ENCODE measurements at regions not wholly inside any gene's neighbourhood (a gene's known extent, or its start where the extent isn't known, plus 50 kb on each side); places are given as distances from the start of the nearest gene placed in this dataset.
"Not testable (repeated sequence)": the region's sequence is repeated elsewhere in the genome, so short reads cannot be mapped to it uniquely, and the experiment has no call there.

- no peaks in the 10 kb centered on the region for H3K36me3 ChIP-seq
- WGBS, 2 donors = 45 to 65% methylated on average over 4 of the region's 4 CpGs
- H3K27me3 ChIP-seq = no peaks in the 10 kb centered on the region
- intact Hi-C loops (cut with DNase I) = no loop called here
- TF ChIP-seq POLR2A (IDR thresholded peaks at IDR 0.05) = no peak
- TF ChIP-seq CTCF (IDR thresholded peaks at IDR 0.05) = no peak
- no peaks in the 10 kb centered on the region for H3K4me1 ChIP-seq
- H3K4me3 ChIP-seq = no peak overlapping the region
- no peaks in the 10 kb centered on the region for H3K9me3 ChIP-seq
- H3K27ac ChIP-seq = no peak overlapping the region
- DNase-seq = no peak
These were observed 399.7 kb upstream of the ONECUT1 start for GRCh38 chr15:53189860-53190259.

DNA sequence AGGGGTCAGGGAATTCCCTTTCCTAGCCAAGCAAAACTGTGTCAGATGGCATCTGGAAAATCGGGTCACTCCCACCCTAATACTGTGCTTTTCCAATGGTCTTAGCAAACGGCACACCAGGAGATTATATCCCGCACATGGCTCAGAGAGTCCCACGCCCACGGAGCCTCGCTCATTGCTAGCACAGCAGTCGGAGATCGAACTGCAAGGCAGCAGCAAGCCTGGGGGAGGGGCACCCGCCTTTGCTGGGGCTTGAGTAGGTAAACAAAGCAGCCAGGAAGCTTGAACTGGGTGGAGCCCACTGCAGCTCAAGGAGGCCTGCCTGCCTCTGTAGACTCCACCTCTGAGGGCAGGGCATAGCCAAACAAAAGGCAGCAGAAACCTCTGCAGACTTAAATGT, 393.3 kb upstream of the ONECUT1 start:
- H3K4me1 ChIP-seq; H3K27ac ChIP-seq; H3K27me3 ChIP-seq; DNase-seq; H3K4me3 ChIP-seq; H3K36me3 ChIP-seq; intact Hi-C loops (cut with DNase I): not testable (repeated sequence)
- peaks cover 0 to 10% (median 4%) of the 10 kb centered on the region in 3 donors for H3K9me3 ChIP-seq
- 83 to 100% methylated on average over 1 of the region's 9 CpGs for WGBS, 2 donors

GRCh38 chr15:53171571-53171970, 381.4 kb upstream of the ONECUT1 start:
- 70 to 86% methylated on average over 1 of the region's 1 CpG for WGBS, 2 donors
- Histone ChIP-seq H3K4me3 (no peak overlapping the region), H3K4me1 (no peaks in the 10 kb centered on the region), H3K27me3 (no peaks in the 10 kb centered on the region), H3K36me3 (no peaks in the 10 kb centered on the region), H3K9me3 (no peaks in the 10 kb centered on the region), H3K27ac (no peak overlapping the region)
- intact Hi-C loops (cut with DNase I) = no loop called here
- no peak for DNase-seq
- TF ChIP-seq POLR2A (IDR thresholded peaks at IDR 0.05) (no peak), CTCF (IDR thresholded peaks at IDR 0.05) (no peak)

DNA sequence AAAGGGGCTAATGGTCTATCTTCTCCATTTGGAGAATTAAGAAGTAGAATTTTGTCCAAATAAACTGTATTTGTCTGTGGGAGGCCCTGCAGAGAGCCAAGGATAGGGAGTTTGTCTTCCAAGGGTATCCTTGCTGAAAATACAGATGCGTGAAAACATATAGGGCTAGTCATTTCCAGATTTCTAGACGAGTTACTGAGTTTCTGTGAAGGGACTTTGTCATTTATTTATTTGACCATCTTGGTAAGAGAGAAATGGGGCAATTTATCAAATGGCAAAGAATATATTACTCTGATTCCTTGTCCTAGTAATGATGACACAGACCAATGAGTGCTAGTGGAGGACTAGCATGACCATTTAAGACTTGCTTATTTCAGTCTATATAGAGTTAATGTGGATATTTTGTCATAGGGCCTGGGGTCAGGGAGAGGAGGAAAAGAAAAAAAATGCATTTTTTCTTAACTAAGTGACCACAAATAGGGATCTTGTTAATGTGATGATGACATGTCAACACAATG, 376.6 kb upstream of the ONECUT1 start:
- Histone ChIP-seq H3K4me1 (no peaks in the 10 kb centered on the region), H3K27ac (no peak overlapping the region), H3K36me3 (no peaks in the 10 kb centered on the region), H3K4me3 (no peak overlapping the region), H3K9me3 (no peaks in the 10 kb centered on the region), H3K27me3 (no peaks in the 10 kb centered on the region)
- 55 to 59% methylated on average over 2 of the region's 2 CpGs for WGBS, 2 donors
- TF ChIP-seq POLR2A (IDR thresholded peaks at IDR 0.05) (no peak), CTCF (IDR thresholded peaks at IDR 0.05) (no peak)
- intact Hi-C loops (cut with DNase I) = no loop called here
- DNase-seq = no peak

DNA sequence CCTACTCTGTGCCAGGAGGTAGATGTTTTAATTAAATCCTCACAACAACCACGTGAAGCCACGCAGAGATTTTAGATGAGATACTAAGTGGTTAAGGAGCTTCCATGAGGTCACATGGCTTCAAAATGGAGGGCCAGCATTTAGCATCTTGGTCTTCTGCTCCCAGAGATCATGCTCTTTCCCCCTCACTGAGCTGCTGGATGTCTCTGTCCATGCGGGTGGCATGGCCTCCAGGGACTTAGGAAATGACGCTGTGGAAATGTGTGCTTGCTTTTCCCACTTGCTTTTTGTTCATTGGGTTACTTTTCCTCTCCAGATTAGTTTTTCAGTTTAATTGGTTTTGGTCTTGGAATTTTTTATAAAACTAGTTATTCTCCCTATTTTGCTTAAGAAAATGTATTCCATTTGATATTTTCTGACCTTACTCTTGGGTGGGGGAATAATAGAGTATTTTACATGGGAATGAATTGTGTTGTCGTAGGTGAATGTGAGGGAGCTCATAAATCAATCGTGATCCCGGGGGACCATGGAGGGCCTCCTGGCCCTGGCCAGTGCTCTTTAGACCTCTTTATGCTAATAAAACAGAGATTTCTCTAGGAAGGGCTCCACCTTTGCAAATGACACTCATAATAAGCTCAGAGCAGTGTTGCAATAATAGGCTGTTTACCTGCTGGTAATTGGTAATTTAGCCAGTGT, 376.0 kb upstream of the ONECUT1 start:
- DNase-seq = no peak
- Histone ChIP-seq H3K4me1 (no peaks in the 10 kb centered on the region), H3K9me3 (no peaks in the 10 kb centered on the region), H3K4me3 (no peak overlapping the region), H3K27me3 (no peaks in the 10 kb centered on the region), H3K27ac (no peak overlapping the region), H3K36me3 (no peaks in the 10 kb centered on the region)
- intact Hi-C loops (cut with DNase I) = no loop called here
- no peak for TF ChIP-seq POLR2A (IDR thresholded peaks at IDR 0.05)
- no peak for TF ChIP-seq CTCF (IDR thresholded peaks at IDR 0.05)
- 80 to 85% methylated on average over 6 to 7 of the region's 7 CpGs for WGBS, 2 donors
